ENCODE measurements at regions not wholly inside any gene's neighbourhood (a gene's known extent, or its start where the extent isn't known, plus 50 kb on each side); places are given as distances from the start of the nearest gene placed in this dataset.

- no peak for DNase-seq
- Histone ChIP-seq H3K9ac (ENCODE audit: extremely low read depth, low read length, poor library complexity, severe bottlenecking) (no peak overlapping the region), H3K27me3 (ENCODE audit: control insufficient read depth, insufficient read depth, low read length, poor library complexity, severe bottlenecking) (no peaks in the 10 kb centered on the region), H3K9me3 (ENCODE audit: control insufficient read depth, low read length) (peaks cover 59% of the 10 kb centered on the region), H3K4me1 (ENCODE audit: control insufficient read depth, insufficient read depth, low read length) (no peaks in the 10 kb centered on the region), H3K36me3 (ENCODE audit: control insufficient read depth, insufficient read depth, low read length) (no peaks in the 10 kb centered on the region), H3K27ac (ENCODE audit: low read depth, low read length) (no peak overlapping the region), H3K4me3 (ENCODE audit: low read length) (no peak overlapping the region)
- TF ChIP-seq CTCF (conservative IDR thresholded peaks at IDR 0.05), result no peak
- Mint-ChIP-seq H3K9me3 (no peaks in the 10 kb centered on the region), H3K27me3 (ENCODE audit: insufficient read depth) (no peaks in the 10 kb centered on the region), H3K27ac (no peak overlapping the region), H3K4me3 (no peak overlapping the region), H3K36me3 (ENCODE audit: low read depth) (no peaks in the 10 kb centered on the region), H3K4me1 (no peaks in the 10 kb centered on the region)
- WGBS, 2 experiments (ENCODE audit: insufficient coverage in 1 of 2, insufficient read length in 1 of 2), result 87 to 100% methylated on average over 1 to 5 of the region's 5 CpGs
Observed at GRCh38 chr20:55693641-55694040, 311.7 kb downstream of the CBLN4 start.

GRCh38 chr20:55685841-55686240, 319.5 kb downstream of the CBLN4 start:
- Histone ChIP-seq H3K4me1 (ENCODE audit: control insufficient read depth, insufficient read depth, low read length) (no peaks in the 10 kb centered on the region), H3K36me3 (ENCODE audit: control insufficient read depth, insufficient read depth, low read length) (no peaks in the 10 kb centered on the region), H3K27ac (ENCODE audit: low read depth, low read length) (no peak overlapping the region), H3K9me3 (ENCODE audit: control insufficient read depth, low read length) (peaks cover 45% of the 10 kb centered on the region), H3K27me3 (ENCODE audit: control insufficient read depth, insufficient read depth, low read length, poor library complexity, severe bottlenecking) (no peaks in the 10 kb centered on the region), H3K9ac (ENCODE audit: extremely low read depth, low read length, poor library complexity, severe bottlenecking) (no peak overlapping the region), H3K4me3 (ENCODE audit: low read length) (no peak overlapping the region)
- DNase-seq, result no peak
- H3K4me3 Mint-ChIP-seq, result no peak overlapping the region
- WGBS, 2 experiments (ENCODE audit: insufficient coverage in 1 of 2, insufficient read length in 1 of 2), result 87 to 93% methylated on average over 8 of the region's 8 CpGs
- H3K36me3 Mint-ChIP-seq (ENCODE audit: low read depth), result no peaks in the 10 kb centered on the region
- no peak for TF ChIP-seq CTCF (conservative IDR thresholded peaks at IDR 0.05)
- H3K4me1 Mint-ChIP-seq, result peaks cover 2% of the 10 kb centered on the region
- no peaks in the 10 kb centered on the region for H3K9me3 Mint-ChIP-seq
- H3K27ac Mint-ChIP-seq, result no peak overlapping the region
- no peaks in the 10 kb centered on the region for H3K27me3 Mint-ChIP-seq (ENCODE audit: insufficient read depth)

- no peak overlapping the region for H3K27ac Mint-ChIP-seq
- peaks cover 2% of the 10 kb centered on the region for H3K4me1 Mint-ChIP-seq
- H3K4me3 ChIP-seq (ENCODE audit: low read length), result no peak overlapping the region
- no peaks in the 10 kb centered on the region for H3K9me3 Mint-ChIP-seq
- WGBS, 2 experiments (ENCODE audit: insufficient coverage in 1 of 2, insufficient read length in 1 of 2), result 72 to 95% methylated on average over 2 to 3 of the region's 4 CpGs
- no peaks in the 10 kb centered on the region for H3K36me3 Mint-ChIP-seq (ENCODE audit: low read depth)
- no peak overlapping the region for H3K27ac ChIP-seq (ENCODE audit: low read depth, low read length)
- H3K4me3 Mint-ChIP-seq, result no peak overlapping the region
- H3K9me3 ChIP-seq (ENCODE audit: control insufficient read depth, low read length), result peaks cover 48% of the 10 kb centered on the region
- no peak for TF ChIP-seq CTCF (conservative IDR thresholded peaks at IDR 0.05)
- no peaks in the 10 kb centered on the region for H3K27me3 Mint-ChIP-seq (ENCODE audit: insufficient read depth)
- no peaks in the 10 kb centered on the region for H3K4me1 ChIP-seq (ENCODE audit: control insufficient read depth, insufficient read depth, low read length)
- H3K27me3 ChIP-seq (ENCODE audit: control insufficient read depth, insufficient read depth, low read length, poor library complexity, severe bottlenecking), result no peaks in the 10 kb centered on the region
- no peaks in the 10 kb centered on the region for H3K36me3 ChIP-seq (ENCODE audit: control insufficient read depth, insufficient read depth, low read length)
- no peak for DNase-seq
- no peak overlapping the region for H3K9ac ChIP-seq (ENCODE audit: extremely low read depth, low read length, poor library complexity, severe bottlenecking)
Observed at GRCh38 chr20:55685425-55685824, 319.9 kb downstream of the CBLN4 start.

Data from endodermal cell (in vitro differentiated cells).